ENCODE measurements at regions not wholly inside any gene's neighbourhood (a gene's known extent, or its start where the extent isn't known, plus 50 kb on each side); places are given as distances from the start of the nearest gene placed in this dataset.

DNA sequence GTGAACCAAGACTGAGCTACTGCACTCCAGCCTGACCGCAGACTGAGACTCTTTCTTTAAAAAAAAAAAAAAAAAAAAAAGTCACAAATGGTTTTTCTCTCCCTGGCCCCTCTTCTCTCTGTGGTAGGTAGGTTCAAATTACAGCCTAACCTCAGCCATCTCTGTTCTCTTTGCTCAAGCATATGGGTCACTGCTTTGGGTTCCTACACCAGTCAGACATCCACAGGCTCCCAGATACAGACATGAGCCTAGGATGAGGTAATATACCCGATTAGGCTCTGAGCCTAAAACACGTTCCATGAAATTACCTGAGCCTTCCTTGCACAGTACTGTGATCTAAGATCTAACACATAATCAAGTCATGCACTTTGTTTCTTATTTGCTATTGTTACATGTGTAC is 90.5 kb upstream of the JAK1 start:
- TF ChIP-seq, protein P1, sequence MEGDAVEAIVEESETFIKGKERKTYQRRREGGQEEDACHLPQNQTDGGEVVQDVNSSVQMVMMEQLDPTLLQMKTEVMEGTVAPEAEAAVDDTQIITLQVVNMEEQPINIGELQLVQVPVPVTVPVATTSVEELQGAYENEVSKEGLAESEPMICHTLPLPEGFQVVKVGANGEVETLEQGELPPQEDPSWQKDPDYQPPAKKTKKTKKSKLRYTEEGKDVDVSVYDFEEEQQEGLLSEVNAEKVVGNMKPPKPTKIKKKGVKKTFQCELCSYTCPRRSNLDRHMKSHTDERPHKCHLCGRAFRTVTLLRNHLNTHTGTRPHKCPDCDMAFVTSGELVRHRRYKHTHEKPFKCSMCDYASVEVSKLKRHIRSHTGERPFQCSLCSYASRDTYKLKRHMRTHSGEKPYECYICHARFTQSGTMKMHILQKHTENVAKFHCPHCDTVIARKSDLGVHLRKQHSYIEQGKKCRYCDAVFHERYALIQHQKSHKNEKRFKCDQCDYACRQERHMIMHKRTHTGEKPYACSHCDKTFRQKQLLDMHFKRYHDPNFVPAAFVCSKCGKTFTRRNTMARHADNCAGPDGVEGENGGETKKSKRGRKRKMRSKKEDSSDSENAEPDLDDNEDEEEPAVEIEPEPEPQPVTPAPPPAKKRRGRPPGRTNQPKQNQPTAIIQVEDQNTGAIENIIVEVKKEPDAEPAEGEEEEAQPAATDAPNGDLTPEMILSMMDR (conservative IDR thresholded peaks at IDR 0.05) = no peak
- no peaks in the 10 kb centered on the region for H3K4me1 ChIP-seq (ENCODE audit: control insufficient read depth, insufficient read depth, low read length)
- H3K27ac ChIP-seq (ENCODE audit: low read depth, low read length) = no peak overlapping the region
- WGBS, 2 experiments (ENCODE audit: insufficient coverage in 1 of 2, insufficient read length in 1 of 2) = 93 to 100% methylated on average over 2 to 3 of the region's 3 CpGs
- Mint-ChIP-seq H3K9me3 (no peaks in the 10 kb centered on the region), H3K4me1 (no peaks in the 10 kb centered on the region), H3K4me3 (no peak overlapping the region), H3K36me3 (ENCODE audit: low read depth) (peaks cover 49% of the 10 kb centered on the region), H3K27ac (no peak overlapping the region), H3K27me3 (ENCODE audit: insufficient read depth) (no peaks in the 10 kb centered on the region)
- DNase-seq = no peak
- peaks cover 44% of the 10 kb centered on the region for H3K36me3 ChIP-seq (ENCODE audit: control insufficient read depth, insufficient read depth, low read length)
- H3K27me3 ChIP-seq (ENCODE audit: control insufficient read depth, insufficient read depth, low read length, poor library complexity, severe bottlenecking) = no peaks in the 10 kb centered on the region
- no peak overlapping the region for H3K9ac ChIP-seq (ENCODE audit: extremely low read depth, low read length, poor library complexity, severe bottlenecking)
- no peak overlapping the region for H3K4me3 ChIP-seq (ENCODE audit: low read length)
- H3K9me3 ChIP-seq (ENCODE audit: control insufficient read depth, low read length) = no peaks in the 10 kb centered on the region

DNA sequence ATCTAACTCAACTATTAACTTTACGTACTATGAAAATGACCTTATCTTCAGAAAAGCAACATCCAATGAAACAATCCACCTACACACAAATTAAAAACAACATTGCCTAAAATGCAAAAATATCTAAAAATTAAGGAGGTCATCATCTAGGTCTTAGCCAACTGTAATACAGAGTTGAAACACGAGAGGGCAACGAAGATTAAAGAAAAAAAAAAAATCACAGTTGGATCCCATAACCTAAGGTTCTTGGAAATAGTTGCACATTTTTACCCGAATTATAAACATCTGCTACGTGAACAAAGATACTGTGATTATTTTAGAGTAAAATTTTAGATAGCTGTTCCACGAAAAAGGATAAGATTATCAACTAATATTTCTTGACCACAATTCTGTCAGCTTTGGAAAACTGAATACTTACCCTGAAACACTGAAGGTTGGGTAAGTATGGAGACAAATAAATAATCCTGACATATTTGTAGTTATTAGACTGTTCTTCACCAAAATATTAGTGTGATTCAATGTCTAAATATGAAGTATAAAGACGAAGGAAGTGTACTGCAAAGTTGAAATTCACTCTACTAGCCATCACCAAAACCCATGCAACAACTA is 88.0 kb upstream of the AK4 start:
- Histone ChIP-seq H3K9me3 (ENCODE audit: control insufficient read depth, low read length) (no peaks in the 10 kb centered on the region), H3K27ac (ENCODE audit: low read depth, low read length) (no peak overlapping the region), H3K9ac (ENCODE audit: extremely low read depth, low read length, poor library complexity, severe bottlenecking) (no peak overlapping the region), H3K36me3 (ENCODE audit: control insufficient read depth, insufficient read depth, low read length) (peaks cover 34% of the 10 kb centered on the region), H3K27me3 (ENCODE audit: control insufficient read depth, insufficient read depth, low read length, poor library complexity, severe bottlenecking) (no peaks in the 10 kb centered on the region), H3K4me1 (ENCODE audit: control insufficient read depth, insufficient read depth, low read length) (no peaks in the 10 kb centered on the region), H3K4me3 (ENCODE audit: low read length) (no peak overlapping the region)
- H3K27ac Mint-ChIP-seq = no peak overlapping the region
- no peak for DNase-seq
- no peaks in the 10 kb centered on the region for H3K9me3 Mint-ChIP-seq
- no peak overlapping the region for H3K4me3 Mint-ChIP-seq
- TF ChIP-seq, protein P1 (conservative IDR thresholded peaks at IDR 0.05) = peak; percentile 75
- WGBS, 2 experiments (ENCODE audit: insufficient coverage in 1 of 2, insufficient read length in 1 of 2) = 57 to 81% methylated on average over 2 to 6 of the region's 7 CpGs
- H3K27me3 Mint-ChIP-seq (ENCODE audit: insufficient read depth) = no peaks in the 10 kb centered on the region
- H3K36me3 Mint-ChIP-seq (ENCODE audit: low read depth) = peaks cover 46% of the 10 kb centered on the region
- H3K4me1 Mint-ChIP-seq = peaks cover 14% of the 10 kb centered on the region

DNA sequence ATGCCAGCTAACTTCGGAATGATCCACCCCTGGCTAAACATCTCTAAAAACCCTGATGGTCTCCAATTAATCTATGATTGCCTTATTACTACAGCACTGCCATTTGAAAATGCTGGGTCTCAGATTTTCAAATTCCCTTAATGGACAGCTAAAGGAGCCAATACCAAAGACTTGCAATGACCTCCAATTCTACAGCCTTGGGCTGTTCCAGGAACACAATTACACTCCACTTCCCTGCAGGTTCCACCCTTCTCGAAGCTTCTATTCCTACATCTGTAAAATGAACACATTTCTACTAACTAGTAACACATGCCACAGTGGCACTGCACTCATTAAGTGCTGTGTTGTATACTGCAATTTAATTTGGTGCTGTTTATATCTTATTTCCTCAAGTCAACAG is 85.7 kb upstream of the AK4 start:
- Histone ChIP-seq H3K27me3 (ENCODE audit: control insufficient read depth, insufficient read depth, low read length, poor library complexity, severe bottlenecking) (no peaks in the 10 kb centered on the region), H3K27ac (ENCODE audit: low read depth, low read length) (no peak overlapping the region), H3K9me3 (ENCODE audit: control insufficient read depth, low read length) (no peaks in the 10 kb centered on the region), H3K4me3 (ENCODE audit: low read length) (no peak overlapping the region), H3K9ac (ENCODE audit: extremely low read depth, low read length, poor library complexity, severe bottlenecking) (no peak overlapping the region), H3K4me1 (ENCODE audit: control insufficient read depth, insufficient read depth, low read length) (peaks cover 6% of the 10 kb centered on the region), H3K36me3 (ENCODE audit: control insufficient read depth, insufficient read depth, low read length) (peaks cover 12% of the 10 kb centered on the region)
- no peak for DNase-seq
- no peak overlapping the region for H3K4me3 Mint-ChIP-seq
- TF ChIP-seq, protein P1 (conservative IDR thresholded peaks at IDR 0.05) = no peak
- H3K9me3 Mint-ChIP-seq = no peaks in the 10 kb centered on the region
- peaks cover 25% of the 10 kb centered on the region for H3K36me3 Mint-ChIP-seq (ENCODE audit: low read depth)
- peaks cover 24% of the 10 kb centered on the region for H3K4me1 Mint-ChIP-seq
- 83 to 100% methylated on average over 1 to 2 of the region's 2 CpGs for WGBS, 2 experiments (ENCODE audit: insufficient coverage in 1 of 2, insufficient read length in 1 of 2)
- no peaks in the 10 kb centered on the region for H3K27me3 Mint-ChIP-seq (ENCODE audit: insufficient read depth)
- no peak overlapping the region for H3K27ac Mint-ChIP-seq
